Ascending aorta (tissue), 2 donors: ENCODE measurements at regions not wholly inside any gene's neighbourhood (a gene's known extent, or its start where the extent isn't known, plus 50 kb on each side); places are given as distances from the start of the nearest gene placed in this dataset.

Source experiments
- DNase-seq, 2 donors: peaks; one replicate each; pipeline ENCODE4 v3.0.0-alpha.2; 2019; ENCODE audit warnings: low spot score in 2 of 2
- H3K27ac ChIP-seq, 2 donors: fragments of 200-600 bp; sonication (generic); one replicate each; pipeline ENCODE4 v1.5.1; 2016 to 2017; ENCODE audit warnings: mild to moderate bottlenecking in 1 of 2
- H3K27me3 ChIP-seq: fragments of 200-600 bp; sonication (generic); one replicate; pipeline ENCODE4 v1.5.1; 2017
- H3K36me3 ChIP-seq, 2 donors: fragments of 200-600 bp; sonication (generic); one replicate each; pipeline ENCODE4 v1.5.1; 2016
- H3K4me1 ChIP-seq, 2 donors: fragments of 200-600 bp; sonication (generic); one replicate each; pipeline ENCODE4 v1.5.1; 2016 to 2017; ENCODE audit warnings: mild to moderate bottlenecking in 1 of 2
- H3K4me3 ChIP-seq, 2 donors: fragments of 200-600 bp; sonication (generic); one replicate each; pipeline ENCODE4 v1.5.1; 2016 to 2017; ENCODE audit warnings: mild to moderate bottlenecking in 1 of 2
- H3K9me3 ChIP-seq, 2 donors: fragments of 200-600 bp; sonication (generic); one replicate each; pipeline ENCODE4 v1.5.1; 2016
- intact Hi-C: fragments of 100-400 bp; cut with DNase I; formaldehyde crosslinking; loops from one replicate; pipeline ENCODE4 v1.15.1; 2023
- TF ChIP-seq, protein P1 (sequence below), 3 experiments: fragments of 200-600 bp in 2 of 3; fragments of 450-650 bp in 1 of 3; sonication (generic) in 2 of 3; IDR thresholded peaks; one replicate each; pipeline ENCODE4 v1.5.1; 2016 to 2019; ENCODE audit warnings: antibody characterized with exemption in 3 of 3, mild to moderate bottlenecking in 1 of 3, moderate library complexity in 1 of 3

DNA sequence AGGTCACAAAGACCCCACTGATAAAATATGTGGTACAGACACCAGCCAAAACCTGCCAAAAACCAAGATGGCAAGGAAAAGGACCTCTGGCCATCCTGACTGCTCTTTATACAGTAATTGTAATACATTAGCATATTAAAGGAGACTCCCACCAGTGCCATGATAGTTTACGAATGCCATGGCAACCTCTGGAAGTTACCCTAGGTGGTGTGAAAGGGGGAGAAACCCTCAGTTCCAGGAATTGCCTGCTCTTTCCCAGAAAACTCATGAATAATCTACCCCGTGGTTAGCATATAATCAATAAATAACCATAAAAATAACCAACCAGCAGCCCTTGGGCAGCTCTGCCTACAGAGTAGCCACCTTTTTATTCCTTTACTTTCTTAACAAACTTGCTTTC, 129.8 kb upstream of the EPB41L3 start:
- intact Hi-C loops: no loop called here
- H3K9me3 ChIP-seq: no peaks in the 10 kb centered on the region
- H3K27ac ChIP-seq: no peak overlapping the region
- H3K36me3 ChIP-seq: no peaks in the 10 kb centered on the region
- H3K4me1 ChIP-seq: no peaks in the 10 kb centered on the region
- TF ChIP-seq, protein P1, sequence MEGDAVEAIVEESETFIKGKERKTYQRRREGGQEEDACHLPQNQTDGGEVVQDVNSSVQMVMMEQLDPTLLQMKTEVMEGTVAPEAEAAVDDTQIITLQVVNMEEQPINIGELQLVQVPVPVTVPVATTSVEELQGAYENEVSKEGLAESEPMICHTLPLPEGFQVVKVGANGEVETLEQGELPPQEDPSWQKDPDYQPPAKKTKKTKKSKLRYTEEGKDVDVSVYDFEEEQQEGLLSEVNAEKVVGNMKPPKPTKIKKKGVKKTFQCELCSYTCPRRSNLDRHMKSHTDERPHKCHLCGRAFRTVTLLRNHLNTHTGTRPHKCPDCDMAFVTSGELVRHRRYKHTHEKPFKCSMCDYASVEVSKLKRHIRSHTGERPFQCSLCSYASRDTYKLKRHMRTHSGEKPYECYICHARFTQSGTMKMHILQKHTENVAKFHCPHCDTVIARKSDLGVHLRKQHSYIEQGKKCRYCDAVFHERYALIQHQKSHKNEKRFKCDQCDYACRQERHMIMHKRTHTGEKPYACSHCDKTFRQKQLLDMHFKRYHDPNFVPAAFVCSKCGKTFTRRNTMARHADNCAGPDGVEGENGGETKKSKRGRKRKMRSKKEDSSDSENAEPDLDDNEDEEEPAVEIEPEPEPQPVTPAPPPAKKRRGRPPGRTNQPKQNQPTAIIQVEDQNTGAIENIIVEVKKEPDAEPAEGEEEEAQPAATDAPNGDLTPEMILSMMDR (IDR thresholded peaks at IDR 0.05): no peak
- H3K27me3 ChIP-seq: no peaks in the 10 kb centered on the region
- no peak overlapping the region for H3K4me3 ChIP-seq
- no peak for DNase-seq

DNA sequence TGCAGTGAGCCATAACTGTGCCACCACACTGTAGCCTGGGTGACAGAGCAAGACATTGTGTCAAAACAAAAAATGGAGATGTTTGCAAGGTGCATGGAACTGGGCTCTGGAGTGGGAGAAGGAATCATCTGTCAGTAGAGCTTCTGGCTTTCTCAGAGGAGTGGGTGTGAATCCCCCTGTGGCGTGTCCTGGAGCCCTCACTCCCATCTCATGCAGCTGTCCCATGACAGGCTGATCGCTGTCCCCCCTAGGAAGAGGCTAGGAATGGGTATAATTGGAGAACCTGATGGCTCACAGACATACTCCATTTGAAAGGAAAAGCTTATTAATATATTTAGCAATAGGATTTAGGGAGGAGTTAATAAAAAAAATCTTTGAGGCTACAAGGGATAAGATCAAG, 125.8 kb upstream of the EPB41L3 start:
- H3K4me3 ChIP-seq: no peak overlapping the region
- H3K4me1 ChIP-seq: no peaks in the 10 kb centered on the region
- H3K36me3 ChIP-seq: no peaks in the 10 kb centered on the region
- no peaks in the 10 kb centered on the region for H3K27me3 ChIP-seq
- intact Hi-C loops: no loop called here
- TF ChIP-seq, protein P1 (IDR thresholded peaks at IDR 0.05): no peak
- no peaks in the 10 kb centered on the region for H3K9me3 ChIP-seq
- H3K27ac ChIP-seq: no peak overlapping the region
- no peak for DNase-seq

DNA sequence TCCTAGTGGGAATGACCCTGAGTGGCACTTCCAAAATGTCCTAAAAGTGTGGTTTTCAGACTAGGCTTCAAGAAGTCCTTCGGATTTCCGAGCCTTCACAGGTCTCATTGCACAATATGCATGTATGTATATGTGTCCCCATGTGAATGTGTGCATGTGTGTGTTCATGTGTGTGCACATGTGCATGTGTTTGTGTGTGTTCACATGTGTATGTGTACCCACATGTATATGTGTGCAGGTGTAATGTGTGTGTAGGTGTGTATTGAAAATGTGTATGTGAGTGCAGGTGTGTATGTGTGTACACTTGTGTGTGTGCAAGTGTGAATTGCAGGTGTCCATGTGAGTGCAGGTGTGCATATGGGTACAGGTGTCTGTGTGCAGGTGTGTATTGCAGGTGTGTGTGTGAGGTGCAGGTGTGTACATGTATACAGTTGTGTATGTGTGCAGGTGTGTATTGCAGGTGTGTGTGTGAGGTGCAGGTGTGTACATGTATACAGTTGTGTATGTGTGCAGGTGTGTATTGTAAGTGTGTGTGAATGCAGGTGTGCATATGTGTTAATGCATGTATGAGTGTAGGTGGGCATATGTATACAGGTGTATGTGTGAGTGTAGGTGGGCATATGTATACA, 124.4 kb upstream of the EPB41L3 start:
- TF ChIP-seq, protein P1 (IDR thresholded peaks at IDR 0.05): no peak

DNA sequence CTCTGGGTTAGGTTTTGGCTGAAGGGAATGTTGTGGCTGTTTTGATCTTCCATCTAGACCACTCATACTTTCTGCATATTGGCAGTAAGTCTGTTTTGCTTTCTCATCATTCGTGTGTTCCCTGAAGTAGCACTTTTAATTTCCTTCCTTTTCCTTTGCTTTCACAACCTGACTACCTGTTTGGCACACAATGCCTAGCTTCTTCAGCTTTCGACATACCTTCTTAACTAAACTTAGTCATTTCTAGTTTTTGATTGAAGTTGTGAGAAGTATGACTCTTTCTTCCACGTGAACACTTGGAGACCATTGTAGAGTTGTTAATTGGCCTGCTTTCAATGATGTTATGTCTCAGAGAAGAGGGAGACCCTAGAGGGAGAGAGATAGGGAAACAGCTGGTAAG, 123.6 kb upstream of the EPB41L3 start:
- no peaks in the 10 kb centered on the region for H3K27me3 ChIP-seq
- H3K4me1 ChIP-seq: no peaks in the 10 kb centered on the region
- H3K9me3 ChIP-seq: no peaks in the 10 kb centered on the region
- no peak overlapping the region for H3K27ac ChIP-seq
- TF ChIP-seq, protein P1 (IDR thresholded peaks at IDR 0.05): no peak
- no peak for DNase-seq
- no peak overlapping the region for H3K4me3 ChIP-seq
- no peaks in the 10 kb centered on the region for H3K36me3 ChIP-seq
- intact Hi-C loops: no loop called here

More for the DNA sequence above, 124.4 kb upstream of the EPB41L3 start:
- Histone ChIP-seq H3K27me3 (no peaks in the 10 kb centered on the region), H3K27ac (no peak overlapping the region), H3K4me1 (no peaks in the 10 kb centered on the region), H3K36me3 (no peaks in the 10 kb centered on the region), H3K4me3 (no peak overlapping the region), H3K9me3 (no peaks in the 10 kb centered on the region)
- intact Hi-C loops: no loop called here
- DNase-seq: no peak

DNA sequence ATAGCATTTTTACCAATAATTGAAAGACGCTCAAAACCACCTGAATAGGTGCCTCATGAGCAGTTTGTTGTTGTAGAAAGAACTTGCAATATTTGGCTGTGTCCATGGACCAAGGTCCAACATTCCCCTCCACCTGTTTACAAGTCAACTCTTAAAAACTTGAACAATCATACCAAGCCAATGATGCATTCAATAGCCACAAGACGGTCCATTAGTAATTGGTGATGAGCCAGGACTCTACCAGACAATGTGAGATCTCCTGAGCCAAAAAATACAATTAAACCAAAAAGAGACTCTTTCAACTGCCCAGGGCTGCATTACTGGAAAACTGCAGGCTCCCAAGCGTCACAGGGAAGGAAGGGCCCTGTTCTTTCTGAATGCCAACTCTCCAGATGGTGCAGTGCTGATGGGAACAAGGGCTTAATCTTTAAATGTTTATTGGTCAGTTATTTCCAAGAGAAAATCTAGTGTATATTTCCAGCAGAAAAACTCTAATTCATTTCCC, 118.8 kb upstream of the EPB41L3 start:
- TF ChIP-seq, protein P1 (IDR thresholded peaks at IDR 0.05): no peak

DNA sequence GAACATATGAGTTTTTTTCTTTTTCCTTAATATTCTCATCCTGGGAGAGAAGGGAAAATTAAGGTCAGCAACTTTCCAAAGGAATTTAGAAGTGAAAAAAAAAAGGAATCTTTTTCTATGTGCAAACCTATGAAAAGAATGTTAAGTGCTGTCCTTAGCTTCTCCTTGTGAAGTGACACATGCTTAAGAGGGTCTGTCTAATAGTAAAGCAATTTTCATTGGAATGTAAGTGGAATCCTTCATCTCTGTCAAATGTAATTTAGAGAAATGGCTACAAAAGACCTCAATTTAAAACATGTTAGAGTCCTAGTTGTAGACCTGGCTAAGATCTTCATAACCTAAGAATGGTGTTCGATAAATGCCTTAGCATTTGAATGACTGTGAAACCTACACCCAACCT, 117.4 kb upstream of the EPB41L3 start:
- TF ChIP-seq, protein P1 (IDR thresholded peaks at IDR 0.05): no peak
- Histone ChIP-seq H3K9me3 (no peaks in the 10 kb centered on the region), H3K4me1 (no peaks in the 10 kb centered on the region), H3K36me3 (no peaks in the 10 kb centered on the region), H3K27me3 (no peaks in the 10 kb centered on the region), H3K27ac (no peak overlapping the region), H3K4me3 (no peak overlapping the region)
- DNase-seq: no peak
- intact Hi-C loops: no loop called here

More for the DNA sequence above, 118.8 kb upstream of the EPB41L3 start:
- H3K4me3 ChIP-seq: no peak overlapping the region
- H3K36me3 ChIP-seq: no peaks in the 10 kb centered on the region
- intact Hi-C loops: no loop called here
- no peaks in the 10 kb centered on the region for H3K9me3 ChIP-seq
- no peaks in the 10 kb centered on the region for H3K27me3 ChIP-seq
- DNase-seq: no peak
- H3K4me1 ChIP-seq: no peaks in the 10 kb centered on the region
- no peak overlapping the region for H3K27ac ChIP-seq
